GM12865 (cell line): ENCODE measurements at regions not wholly inside any gene's neighbourhood (a gene's known extent, or its start where the extent isn't known, plus 50 kb on each side); places are given as distances from the start of the nearest gene placed in this dataset.
"Not testable (repeated sequence)": the region's sequence is repeated elsewhere in the genome, so short reads cannot be mapped to it uniquely, and the experiment has no call there.

Source experiments
- DNase-seq: peaks from one replicate; pipeline ENCODE4 v3.0.0; 2010; ENCODE audit warnings: low read depth
- H3K4me3 ChIP-seq: 2 replicates; pipeline ENCODE4 v1.5.1; 2011; ENCODE audit warnings: mild to moderate bottlenecking, low read depth, low read length, control low read depth
- TF ChIP-seq, protein P1 (sequence below): IDR thresholded peaks from 2 replicates; pipeline ENCODE4 v1.5.1; 2011; ENCODE audit warnings: low read length, control low read depth, low read depth, inconsistent platforms; ENCODE audit not compliant: insufficient read depth; ENCODE audit errors: missing control alignments

DNA sequence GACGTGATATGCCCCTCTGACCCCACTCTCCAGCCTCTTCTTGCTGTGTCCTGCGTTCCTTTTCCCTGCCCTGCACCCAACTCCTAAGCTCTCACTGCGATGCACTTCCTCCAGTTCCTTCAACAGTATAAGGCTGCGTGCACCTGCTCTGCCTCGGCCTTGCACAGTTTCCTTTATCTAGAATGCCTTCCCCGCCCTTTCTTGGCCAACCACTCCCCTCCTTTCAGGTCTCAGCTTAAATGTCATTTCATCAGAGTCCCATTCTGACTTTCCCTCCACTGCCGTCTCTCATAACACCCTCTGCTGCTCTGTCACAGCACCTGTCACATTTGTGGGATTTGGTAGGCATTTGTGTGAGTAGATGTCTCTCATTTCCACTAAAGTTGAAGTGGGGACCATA, 58.4 kb upstream of the NEIL3 start:
- TF ChIP-seq, protein P1, sequence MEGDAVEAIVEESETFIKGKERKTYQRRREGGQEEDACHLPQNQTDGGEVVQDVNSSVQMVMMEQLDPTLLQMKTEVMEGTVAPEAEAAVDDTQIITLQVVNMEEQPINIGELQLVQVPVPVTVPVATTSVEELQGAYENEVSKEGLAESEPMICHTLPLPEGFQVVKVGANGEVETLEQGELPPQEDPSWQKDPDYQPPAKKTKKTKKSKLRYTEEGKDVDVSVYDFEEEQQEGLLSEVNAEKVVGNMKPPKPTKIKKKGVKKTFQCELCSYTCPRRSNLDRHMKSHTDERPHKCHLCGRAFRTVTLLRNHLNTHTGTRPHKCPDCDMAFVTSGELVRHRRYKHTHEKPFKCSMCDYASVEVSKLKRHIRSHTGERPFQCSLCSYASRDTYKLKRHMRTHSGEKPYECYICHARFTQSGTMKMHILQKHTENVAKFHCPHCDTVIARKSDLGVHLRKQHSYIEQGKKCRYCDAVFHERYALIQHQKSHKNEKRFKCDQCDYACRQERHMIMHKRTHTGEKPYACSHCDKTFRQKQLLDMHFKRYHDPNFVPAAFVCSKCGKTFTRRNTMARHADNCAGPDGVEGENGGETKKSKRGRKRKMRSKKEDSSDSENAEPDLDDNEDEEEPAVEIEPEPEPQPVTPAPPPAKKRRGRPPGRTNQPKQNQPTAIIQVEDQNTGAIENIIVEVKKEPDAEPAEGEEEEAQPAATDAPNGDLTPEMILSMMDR = no peak
- DNase-seq = no peak
- no peak overlapping the region for H3K4me3 ChIP-seq

DNA sequence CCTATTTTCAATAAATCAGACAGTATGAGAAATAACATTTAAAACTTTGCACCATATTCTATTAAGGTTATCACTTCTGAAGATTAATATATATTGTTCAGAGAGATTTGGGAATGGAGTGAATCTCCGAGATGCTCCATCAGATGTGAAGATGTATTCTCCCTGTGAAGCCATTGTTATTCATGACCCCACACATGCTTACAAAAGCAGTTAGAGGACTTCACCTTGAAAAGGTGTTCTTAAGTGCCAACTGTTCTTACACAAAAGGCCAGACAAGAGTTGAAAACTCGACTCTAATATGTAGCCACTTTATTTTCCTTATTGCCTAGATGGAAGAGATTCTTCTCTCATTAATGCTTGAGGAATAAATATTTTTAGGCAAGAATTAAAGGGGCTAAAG, 54.3 kb upstream of the NEIL3 start:
- DNase-seq = no peak
- H3K4me3 ChIP-seq = no peak overlapping the region
- TF ChIP-seq, protein P1 = no peak

DNA sequence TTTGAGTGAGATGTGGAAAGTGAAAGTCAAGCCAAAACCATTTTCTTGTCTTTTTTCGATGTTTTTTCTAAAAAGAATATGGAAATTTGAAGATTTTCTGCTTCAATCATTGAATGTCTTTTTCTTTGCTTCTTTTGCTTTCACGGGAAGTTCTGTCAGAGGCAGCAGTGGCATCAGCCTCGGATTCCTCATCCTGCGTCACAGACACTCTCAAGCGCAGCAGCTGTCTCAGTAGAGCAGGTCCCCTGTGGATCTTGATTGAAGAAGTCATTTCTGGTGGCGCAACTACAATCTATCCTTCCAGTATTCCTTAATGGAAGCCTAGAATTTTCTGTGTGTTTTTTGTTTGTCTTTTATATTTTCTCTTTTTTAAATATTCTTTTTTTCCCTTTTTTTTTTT, 52.7 kb upstream of the NEIL3 start:
- H3K4me3 ChIP-seq = no peak overlapping the region
- DNase-seq = no peak
- TF ChIP-seq, protein P1 = no peak

DNA sequence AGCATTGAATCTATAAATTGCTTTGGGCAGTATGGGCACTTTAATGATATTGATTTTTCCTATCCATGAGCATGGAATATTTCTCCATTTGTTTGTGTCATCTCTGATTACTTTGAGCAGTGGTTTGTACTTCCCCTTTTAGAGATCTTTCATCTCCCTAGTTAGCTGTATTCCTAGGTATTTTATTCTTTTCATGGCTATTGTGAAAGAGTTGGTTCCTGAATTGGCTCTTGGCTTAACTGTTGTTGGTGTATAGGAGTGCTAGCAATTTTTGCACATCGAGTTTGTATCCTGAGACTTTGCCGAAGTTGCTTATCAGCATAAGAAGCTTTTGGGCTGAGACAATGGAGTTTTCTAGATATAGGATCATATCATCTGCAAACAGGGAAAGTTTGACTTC, 50.2 kb upstream of the NEIL3 start:
- DNase-seq, H3K4me3 ChIP-seq: not testable (repeated sequence)
